Nephron (organoid): ENCODE measurements at regions not wholly inside any gene's neighbourhood (a gene's known extent, or its start where the extent isn't known, plus 50 kb on each side); places are given as distances from the start of the nearest gene placed in this dataset.

Source experiments
- H3K27ac Mint-ChIP-seq, 3 experiments: 2 replicates each; pipeline ENCODE4 v1.8.0; 2020; ENCODE audit warnings: mixed read lengths in 3 of 3, mild to moderate bottlenecking in 2 of 3, moderate library complexity in 1 of 3
- H3K27me3 Mint-ChIP-seq: 2 replicates; pipeline ENCODE4 v1.8.0; 2021; ENCODE audit warnings: low read depth, mild to moderate bottlenecking, moderate library complexity, mixed read lengths
- H3K36me3 Mint-ChIP-seq: 2 replicates; pipeline ENCODE4 v1.8.0; 2020; ENCODE audit warnings: low read depth, mixed read lengths
- H3K4me1 Mint-ChIP-seq: 2 replicates; pipeline ENCODE4 v1.8.0; 2020; ENCODE audit warnings: mixed read lengths
- H3K4me3 Mint-ChIP-seq, 3 experiments: 2 replicates each; pipeline ENCODE4 v1.8.0; 2020; ENCODE audit warnings: mild to moderate bottlenecking in 3 of 3, mixed read lengths in 3 of 3, moderate library complexity in 2 of 3
- H3K9me3 Mint-ChIP-seq: 2 replicates; pipeline ENCODE4 v1.8.0; 2020; ENCODE audit warnings: mixed read lengths
- CTCF ChIP-seq, 3 experiments: fragments of 200-600 bp; sonication (generic); IDR thresholded peaks; one replicate each; pipeline ENCODE4 v1.5.0; 2021; ENCODE audit warnings: antibody characterized with exemption in 3 of 3; ENCODE audit not compliant: unreplicated experiment in 3 of 3

GRCh38 chr7:69172357-69173077, 425.8 kb upstream of the AUTS2 start:
- H3K27me3 Mint-ChIP-seq: peaks cover 27% of the 10 kb centered on the region
- H3K27ac Mint-ChIP-seq: no peak overlapping the region
- H3K4me3 Mint-ChIP-seq: no peak overlapping the region
- no peaks in the 10 kb centered on the region for H3K36me3 Mint-ChIP-seq
- H3K9me3 Mint-ChIP-seq: peaks cover 3% of the 10 kb centered on the region
- TF ChIP-seq CTCF (IDR thresholded peaks at IDR 0.05; ENCODE audit: unreplicated experiment in 3 of 3): no peak
- H3K4me1 Mint-ChIP-seq: peaks cover 15% of the 10 kb centered on the region

- Mint-ChIP-seq H3K36me3 (no peaks in the 10 kb centered on the region), H3K4me1 (peaks cover 23% of the 10 kb centered on the region), H3K27ac (no peak overlapping the region), H3K9me3 (peaks cover 3% of the 10 kb centered on the region), H3K4me3 (no peak overlapping the region), H3K27me3 (peaks cover 27% of the 10 kb centered on the region)
- TF ChIP-seq CTCF (IDR thresholded peaks at IDR 0.05; ENCODE audit: unreplicated experiment in 3 of 3): no peak
Measured at GRCh38 chr7:69173341-69173740, 424.9 kb upstream of the AUTS2 start.

- Mint-ChIP-seq H3K27ac (peak overlapping the region in 1 of 3 experiments; percentile 26), H3K36me3 (no peaks in the 10 kb centered on the region), H3K27me3 (peaks cover 27% of the 10 kb centered on the region), H3K4me3 (no peak overlapping the region), H3K4me1 (peaks cover 26% of the 10 kb centered on the region), H3K9me3 (peaks cover 3% of the 10 kb centered on the region)
- no peak for TF ChIP-seq CTCF (IDR thresholded peaks at IDR 0.05; ENCODE audit: unreplicated experiment in 3 of 3)
Measured at GRCh38 chr7:69173846-69174245, 424.4 kb upstream of the AUTS2 start.

- Mint-ChIP-seq H3K27me3 (peaks cover 18% of the 10 kb centered on the region), H3K36me3 (no peaks in the 10 kb centered on the region), H3K9me3 (peaks cover 3% of the 10 kb centered on the region), H3K4me1 (peaks cover 26% of the 10 kb centered on the region), H3K27ac (no peak overlapping the region), H3K4me3 (no peak overlapping the region)
- no peak for TF ChIP-seq CTCF (IDR thresholded peaks at IDR 0.05; ENCODE audit: unreplicated experiment in 3 of 3)
Measured at GRCh38 chr7:69176841-69177240, 421.4 kb upstream of the AUTS2 start.

- Mint-ChIP-seq H3K36me3 (no peaks in the 10 kb centered on the region), H3K4me1 (peaks cover 26% of the 10 kb centered on the region), H3K9me3 (peaks cover 3% of the 10 kb centered on the region), H3K4me3 (no peak overlapping the region), H3K27ac (no peak overlapping the region), H3K27me3 (peaks cover 12% of the 10 kb centered on the region)
- no peak for TF ChIP-seq CTCF (IDR thresholded peaks at IDR 0.05; ENCODE audit: unreplicated experiment in 3 of 3)
Measured at GRCh38 chr7:69177461-69177861, 420.8 kb upstream of the AUTS2 start.

- H3K27me3 Mint-ChIP-seq: peaks cover 9% of the 10 kb centered on the region
- H3K9me3 Mint-ChIP-seq: peaks cover 3% of the 10 kb centered on the region
- no peak overlapping the region for H3K4me3 Mint-ChIP-seq
- peaks cover 26% of the 10 kb centered on the region for H3K4me1 Mint-ChIP-seq
- no peaks in the 10 kb centered on the region for H3K36me3 Mint-ChIP-seq
- no peak for TF ChIP-seq CTCF (IDR thresholded peaks at IDR 0.05; ENCODE audit: unreplicated experiment in 3 of 3)
- no peak overlapping the region for H3K27ac Mint-ChIP-seq
Measured at GRCh38 chr7:69177941-69178494, 420.3 kb upstream of the AUTS2 start.
